Neural cell (in vitro differentiated cells): ENCODE measurements at regions not wholly inside any gene's neighbourhood (a gene's known extent, or its start where the extent isn't known, plus 50 kb on each side); places are given as distances from the start of the nearest gene placed in this dataset.

Experiments used
- H2AFZ ChIP-seq: fragments of 200-600, 300-800 bp; sonication (generic), shearing (Covaris generic); 2 replicates; pipeline ENCODE4 v1.6.0; 2014; ENCODE audit warnings: low read depth, mild to moderate bottlenecking, antibody characterized with exemption, low read length, moderate library complexity
- H3F3A ChIP-seq: fragments of 200-600 bp; shearing (Covaris generic); 2 replicates; pipeline ENCODE4 v1.6.1; 2016; ENCODE audit warnings: mild to moderate bottlenecking, moderate library complexity, mixed read lengths, antibody characterized with exemption, low read length; ENCODE audit not compliant: insufficient read depth, poor library complexity, severe bottlenecking
- H3K27ac ChIP-seq: fragments of 200-600, 300-800 bp; sonication (generic), shearing (Covaris generic); 2 replicates; pipeline ENCODE4 v1.5.1; 2014; ENCODE audit warnings: mild to moderate bottlenecking, low read length, moderate library complexity
- H3K27me3 ChIP-seq: fragments of 300-800, 200-600 bp; sonication (generic), shearing (Covaris generic); 2 replicates; pipeline ENCODE4 v1.6.0; 2014; ENCODE audit warnings: mild to moderate bottlenecking, low read depth, low read length, moderate library complexity; ENCODE audit not compliant: insufficient read depth
- H3K36me3 ChIP-seq: fragments of 300-800, 200-600 bp; sonication (generic), shearing (Covaris generic); 2 replicates; pipeline ENCODE4 v1.5.1; 2014; ENCODE audit warnings: mild to moderate bottlenecking, antibody characterized with exemption, low read length, moderate library complexity; ENCODE audit not compliant: insufficient read depth
- H3K4me2 ChIP-seq: fragments of 300-800, 200-600 bp; sonication (generic), shearing (Covaris generic); 2 replicates; pipeline ENCODE4 v1.6.0; 2014; ENCODE audit warnings: mild to moderate bottlenecking, low read length
- H3K4me3 ChIP-seq: fragments of 300-800, 200-600 bp; sonication (generic), shearing (Covaris generic); 2 replicates; pipeline ENCODE4 v1.5.1; 2014; ENCODE audit warnings: mild to moderate bottlenecking, low read length, moderate library complexity
- H3K79me2 ChIP-seq: fragments of 200-600 bp; shearing (Covaris generic); replicated peaks from 2 replicates; pipeline ENCODE4 v1.6.0; 2014; ENCODE audit warnings: mild to moderate bottlenecking, low read length, moderate library complexity; ENCODE audit not compliant: insufficient read depth
- H3K9ac ChIP-seq: fragments of 300-800, 200-600 bp; sonication (generic), shearing (Covaris generic); 2 replicates; pipeline ENCODE4 v1.6.1; 2016; ENCODE audit warnings: mild to moderate bottlenecking, low read length, mixed read lengths
- H3K9me2 ChIP-seq: fragments of 200-600 bp; shearing (Covaris generic); 2 replicates; pipeline ENCODE4 v1.6.1; 2016; ENCODE audit warnings: mild to moderate bottlenecking, low read length, mixed read lengths; ENCODE audit not compliant: insufficient read depth
- H3K9me3 ChIP-seq: fragments of 200-600, 300-800 bp; sonication (generic), shearing (Covaris generic); 2 replicates; pipeline ENCODE4 v1.6.1; 2016; ENCODE audit warnings: mild to moderate bottlenecking, mixed run types, low read length, moderate library complexity, mixed read lengths
- H4K20me1 ChIP-seq: fragments of 200-600 bp; shearing (Covaris generic); 2 replicates; pipeline ENCODE4 v1.6.1; 2016; ENCODE audit warnings: mild to moderate bottlenecking, mixed run types; ENCODE audit not compliant: insufficient read depth
- EP300 ChIP-seq: fragments of 450-650 bp; conservative IDR thresholded peaks from 2 replicates; pipeline ENCODE4 v1.6.1; 2014; ENCODE audit warnings: antibody characterized with exemption, mild to moderate bottlenecking, moderate library complexity; ENCODE audit not compliant: poor library complexity, severe bottlenecking
- EZH2 ChIP-seq: fragments of 200-600, 300-800 bp; shearing (Covaris generic), sonication (generic); IDR thresholded peaks from 2 replicates; pipeline ENCODE4 v1.6.1; 2014; ENCODE audit warnings: antibody characterized with exemption, low read length, borderline replicate concordance, mild to moderate bottlenecking; ENCODE audit not compliant: insufficient read depth, poor library complexity, severe bottlenecking
- MXI1 ChIP-seq: fragments of 450-650 bp; conservative IDR thresholded peaks from 2 replicates; pipeline ENCODE4 v1.6.1; 2014; ENCODE audit warnings: antibody characterized with exemption, mild to moderate bottlenecking; ENCODE audit not compliant: poor library complexity, severe bottlenecking
- POLR2AphosphoS5 ChIP-seq: IDR thresholded peaks from 2 replicates; pipeline ENCODE4 v1.6.1; 2012
- RAD21 ChIP-seq: fragments of 450-650 bp; conservative IDR thresholded peaks from 2 replicates; pipeline ENCODE4 v1.6.1; 2014; ENCODE audit warnings: antibody characterized with exemption, mild to moderate bottlenecking, moderate library complexity
- SMC3 ChIP-seq: fragments of 450-650 bp; conservative IDR thresholded peaks from 2 replicates; pipeline ENCODE4 v1.6.1; 2014; ENCODE audit warnings: antibody characterized with exemption, mild to moderate bottlenecking, moderate library complexity; ENCODE audit not compliant: poor library complexity
- TAF1 ChIP-seq: IDR thresholded peaks from 2 replicates; pipeline ENCODE4 v1.6.1; 2012; ENCODE audit warnings: low read depth
- TF ChIP-seq, protein P1 (sequence below): IDR thresholded peaks from 2 replicates; pipeline ENCODE4 v1.6.1; 2012; ENCODE audit warnings: borderline replicate concordance
- TF ChIP-seq, protein P2 (sequence below): fragments of 450-650 bp; IDR thresholded peaks from 2 replicates; pipeline ENCODE4 v1.5.1; 2014; ENCODE audit warnings: antibody characterized with exemption, mild to moderate bottlenecking, moderate library complexity; ENCODE audit not compliant: poor library complexity, severe bottlenecking

- Histone ChIP-seq H3K36me3 (no peaks in the 10 kb centered on the region), H3K4me3 (no peak overlapping the region), H3K27me3 (no peaks in the 10 kb centered on the region), H3K9ac (no peak overlapping the region), H3K27ac (no peak overlapping the region), H3F3A (no peaks in the 10 kb centered on the region), H2AFZ (no peak overlapping the region), H3K4me2 (no peak overlapping the region), H4K20me1 (no peaks in the 10 kb centered on the region), H3K9me2 (no peaks in the 10 kb centered on the region), H3K79me2 (no peaks in the 10 kb centered on the region), H3K9me3 (no peaks in the 10 kb centered on the region)
- TF ChIP-seq TAF1 = no peak
- TF ChIP-seq, protein P1, sequence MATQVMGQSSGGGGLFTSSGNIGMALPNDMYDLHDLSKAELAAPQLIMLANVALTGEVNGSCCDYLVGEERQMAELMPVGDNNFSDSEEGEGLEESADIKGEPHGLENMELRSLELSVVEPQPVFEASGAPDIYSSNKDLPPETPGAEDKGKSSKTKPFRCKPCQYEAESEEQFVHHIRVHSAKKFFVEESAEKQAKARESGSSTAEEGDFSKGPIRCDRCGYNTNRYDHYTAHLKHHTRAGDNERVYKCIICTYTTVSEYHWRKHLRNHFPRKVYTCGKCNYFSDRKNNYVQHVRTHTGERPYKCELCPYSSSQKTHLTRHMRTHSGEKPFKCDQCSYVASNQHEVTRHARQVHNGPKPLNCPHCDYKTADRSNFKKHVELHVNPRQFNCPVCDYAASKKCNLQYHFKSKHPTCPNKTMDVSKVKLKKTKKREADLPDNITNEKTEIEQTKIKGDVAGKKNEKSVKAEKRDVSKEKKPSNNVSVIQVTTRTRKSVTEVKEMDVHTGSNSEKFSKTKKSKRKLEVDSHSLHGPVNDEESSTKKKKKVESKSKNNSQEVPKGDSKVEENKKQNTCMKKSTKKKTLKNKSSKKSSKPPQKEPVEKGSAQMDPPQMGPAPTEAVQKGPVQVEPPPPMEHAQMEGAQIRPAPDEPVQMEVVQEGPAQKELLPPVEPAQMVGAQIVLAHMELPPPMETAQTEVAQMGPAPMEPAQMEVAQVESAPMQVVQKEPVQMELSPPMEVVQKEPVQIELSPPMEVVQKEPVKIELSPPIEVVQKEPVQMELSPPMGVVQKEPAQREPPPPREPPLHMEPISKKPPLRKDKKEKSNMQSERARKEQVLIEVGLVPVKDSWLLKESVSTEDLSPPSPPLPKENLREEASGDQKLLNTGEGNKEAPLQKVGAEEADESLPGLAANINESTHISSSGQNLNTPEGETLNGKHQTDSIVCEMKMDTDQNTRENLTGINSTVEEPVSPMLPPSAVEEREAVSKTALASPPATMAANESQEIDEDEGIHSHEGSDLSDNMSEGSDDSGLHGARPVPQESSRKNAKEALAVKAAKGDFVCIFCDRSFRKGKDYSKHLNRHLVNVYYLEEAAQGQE = no peak
- TF ChIP-seq POLR2AphosphoS5 = no peak
- no peak for TF ChIP-seq EP300
- TF ChIP-seq, protein P2, sequence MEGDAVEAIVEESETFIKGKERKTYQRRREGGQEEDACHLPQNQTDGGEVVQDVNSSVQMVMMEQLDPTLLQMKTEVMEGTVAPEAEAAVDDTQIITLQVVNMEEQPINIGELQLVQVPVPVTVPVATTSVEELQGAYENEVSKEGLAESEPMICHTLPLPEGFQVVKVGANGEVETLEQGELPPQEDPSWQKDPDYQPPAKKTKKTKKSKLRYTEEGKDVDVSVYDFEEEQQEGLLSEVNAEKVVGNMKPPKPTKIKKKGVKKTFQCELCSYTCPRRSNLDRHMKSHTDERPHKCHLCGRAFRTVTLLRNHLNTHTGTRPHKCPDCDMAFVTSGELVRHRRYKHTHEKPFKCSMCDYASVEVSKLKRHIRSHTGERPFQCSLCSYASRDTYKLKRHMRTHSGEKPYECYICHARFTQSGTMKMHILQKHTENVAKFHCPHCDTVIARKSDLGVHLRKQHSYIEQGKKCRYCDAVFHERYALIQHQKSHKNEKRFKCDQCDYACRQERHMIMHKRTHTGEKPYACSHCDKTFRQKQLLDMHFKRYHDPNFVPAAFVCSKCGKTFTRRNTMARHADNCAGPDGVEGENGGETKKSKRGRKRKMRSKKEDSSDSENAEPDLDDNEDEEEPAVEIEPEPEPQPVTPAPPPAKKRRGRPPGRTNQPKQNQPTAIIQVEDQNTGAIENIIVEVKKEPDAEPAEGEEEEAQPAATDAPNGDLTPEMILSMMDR = no peak
- TF ChIP-seq RAD21 = no peak
- no peak for TF ChIP-seq MXI1
- TF ChIP-seq EZH2 = no peak
- no peak for TF ChIP-seq SMC3
Observed at GRCh38 chr14:65881642-65882041, 469.1 kb downstream of the FUT8 start.

DNA sequence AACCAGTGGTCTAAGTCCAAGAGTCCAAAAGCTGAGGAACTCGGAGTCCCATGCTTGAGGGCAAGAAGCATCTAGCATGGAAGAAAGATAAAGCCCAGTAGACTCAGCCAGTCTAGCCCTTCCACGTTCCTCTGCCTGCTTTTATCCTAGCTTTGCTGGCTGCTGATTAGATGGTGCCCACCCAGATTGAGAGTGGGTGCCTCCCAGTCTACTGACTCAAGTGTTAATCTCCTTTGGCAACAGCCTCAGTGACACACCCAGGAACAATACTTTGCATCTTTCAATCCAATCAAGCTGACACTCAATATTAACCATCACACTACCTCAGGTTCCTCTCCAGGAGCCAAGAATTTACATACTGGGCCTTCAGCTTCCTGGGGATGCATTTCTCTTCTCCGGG is 476.1 kb downstream of the FUT8 start:
- Histone ChIP-seq H3K79me2 (no peaks in the 10 kb centered on the region), H3K9me3 (no peaks in the 10 kb centered on the region), H3K9ac (no peak overlapping the region), H3F3A (no peaks in the 10 kb centered on the region), H3K36me3 (no peaks in the 10 kb centered on the region), H4K20me1 (no peaks in the 10 kb centered on the region), H3K4me3 (no peak overlapping the region), H2AFZ (no peak overlapping the region), H3K27ac (no peak overlapping the region), H3K4me2 (no peak overlapping the region), H3K9me2 (no peaks in the 10 kb centered on the region), H3K27me3 (no peaks in the 10 kb centered on the region)
- no peak for TF ChIP-seq POLR2AphosphoS5
- TF ChIP-seq EP300 = no peak
- TF ChIP-seq, protein P2 = no peak
- no peak for TF ChIP-seq SMC3
- no peak for TF ChIP-seq MXI1
- TF ChIP-seq, protein P1 = no peak
- no peak for TF ChIP-seq TAF1
- no peak for TF ChIP-seq EZH2
- TF ChIP-seq RAD21 = no peak
